GM23248 (cell line): ENCODE measurements at regions not wholly inside any gene's neighbourhood (a gene's known extent, or its start where the extent isn't known, plus 50 kb on each side); places are given as distances from the start of the nearest gene placed in this dataset.

Source experiments
- DNase-seq: peaks from one replicate; pipeline ENCODE4 v3.0.0-alpha.2; 2015
- H2AFZ ChIP-seq: fragments of 200-600 bp; sonication (generic); 2 replicates; pipeline ENCODE4 v1.6.1; 2016; ENCODE audit warnings: antibody characterized with exemption
- H3F3A ChIP-seq: fragments of 200-600 bp; sonication (generic); 2 replicates; pipeline ENCODE4 v1.6.1; 2016; ENCODE audit warnings: mild to moderate bottlenecking, antibody characterized with exemption, mixed run types; ENCODE audit not compliant: insufficient read depth
- H3K27ac ChIP-seq: fragments of 200-600 bp; sonication (generic); 2 replicates; pipeline ENCODE4 v1.5.1; 2016; ENCODE audit warnings: mild to moderate bottlenecking
- H3K27me3 ChIP-seq: fragments of 200-600 bp; sonication (generic); replicated peaks from 2 replicates; pipeline ENCODE4 v1.6.1; 2016; ENCODE audit warnings: mild to moderate bottlenecking; ENCODE audit not compliant: insufficient read depth
- H3K36me3 ChIP-seq: fragments of 200-600 bp; sonication (generic); 2 replicates; pipeline ENCODE4 v1.6.1; 2016; ENCODE audit warnings: low read depth, mild to moderate bottlenecking
- H3K4me1 ChIP-seq: fragments of 200-600 bp; sonication (generic); 2 replicates; pipeline ENCODE4 v1.6.1; 2016; ENCODE audit warnings: mild to moderate bottlenecking; ENCODE audit not compliant: insufficient read depth
- H3K4me2 ChIP-seq: fragments of 200-600 bp; sonication (generic); one replicate; pipeline ENCODE4 v1.6.1; 2016; ENCODE audit warnings: mild to moderate bottlenecking; ENCODE audit not compliant: unreplicated experiment
- H3K4me3 ChIP-seq: fragments of 200-600 bp; sonication (generic); 2 replicates; pipeline ENCODE4 v1.5.1; 2016; ENCODE audit warnings: mild to moderate bottlenecking
- H3K79me2 ChIP-seq: fragments of 200-600 bp; sonication (generic); 2 replicates; pipeline ENCODE4 v1.6.1; 2016; ENCODE audit warnings: mild to moderate bottlenecking; ENCODE audit not compliant: insufficient read depth
- H3K9ac ChIP-seq: fragments of 200-600 bp; sonication (generic); 2 replicates; pipeline ENCODE4 v1.6.1; 2016; ENCODE audit warnings: mild to moderate bottlenecking
- H3K9me2 ChIP-seq: fragments of 200-600 bp; sonication (generic); 2 replicates; pipeline ENCODE4 v1.6.1; 2016; ENCODE audit warnings: mixed run types, mild to moderate bottlenecking, moderate library complexity; ENCODE audit not compliant: insufficient read depth
- H3K9me3 ChIP-seq: fragments of 200-600 bp; sonication (generic); one replicate; pipeline ENCODE4 v1.6.1; 2017; ENCODE audit warnings: low read depth
- H4K20me1 ChIP-seq: fragments of 200-600 bp; sonication (generic); 2 replicates; pipeline ENCODE4 v1.6.0; 2016; ENCODE audit not compliant: insufficient read depth
- EZH2 ChIP-seq: fragments of 200-600 bp; sonication (generic); IDR thresholded peaks from 2 replicates; pipeline ENCODE4 v1.6.1; 2018; ENCODE audit warnings: antibody characterized with exemption, mild to moderate bottlenecking; ENCODE audit not compliant: insufficient read depth, poor library complexity, severe bottlenecking
- EZH2phosphoT487 ChIP-seq: fragments of 200-600 bp; sonication (generic); IDR thresholded peaks from 2 replicates; pipeline ENCODE4 v1.6.1; 2018; ENCODE audit warnings: antibody characterized with exemption, moderate library complexity, mild to moderate bottlenecking, low read depth; ENCODE audit not compliant: insufficient read depth
- WGBS, 2 experiments: methylation state at CpG; one replicate each; pipeline ENCODE4 v1.1.6; 2015 to 2017; ENCODE audit warnings: low lambda C conversion rate in 2 of 2, low coverage in 1 of 2; ENCODE audit errors: missing lambda C conversion rate in 2 of 2; 5-methylcytosine and 5-hydroxymethylcytosine counted together
- in situ Hi-C: fragments of 300-500 bp; cut with MboI; formaldehyde crosslinking; loops from 2 replicates; pipeline ENCODE4 v1.15.0; 2020

GRCh38 chr11:71365626-71366025 is 82.6 kb downstream of the DHCR7 start:
- Histone ChIP-seq H3F3A (no peaks in the 10 kb centered on the region), H3K4me2 (no peak overlapping the region), H2AFZ (no peak overlapping the region), H4K20me1 (no peaks in the 10 kb centered on the region), H3K27me3 (no peaks in the 10 kb centered on the region; the same call in 1 of the 2 replicates), H3K79me2 (no peaks in the 10 kb centered on the region), H3K36me3 (no peaks in the 10 kb centered on the region), H3K9ac (no peak overlapping the region), H3K27ac (no peak overlapping the region), H3K9me2 (no peaks in the 10 kb centered on the region), H3K4me1 (no peaks in the 10 kb centered on the region), H3K9me3 (no peaks in the 10 kb centered on the region), H3K4me3 (no peak overlapping the region)
- in situ Hi-C loops, result no loop called here
- WGBS, 2 experiments, result 54 to 73% methylated on average over 6 of the region's 6 CpGs
- no peak for DNase-seq
- TF ChIP-seq EZH2phosphoT487 (no peak), EZH2 (no peak)

- in situ Hi-C loops, result no loop called here
- Histone ChIP-seq H3K4me1 (no peaks in the 10 kb centered on the region), H3K4me2 (no peak overlapping the region), H4K20me1 (no peaks in the 10 kb centered on the region), H3K27ac (no peak overlapping the region), H3K9me3 (no peaks in the 10 kb centered on the region), H3F3A (no peaks in the 10 kb centered on the region), H3K27me3 (no peaks in the 10 kb centered on the region; the same call in 1 of the 2 replicates), H3K36me3 (no peaks in the 10 kb centered on the region), H3K9me2 (no peaks in the 10 kb centered on the region), H3K79me2 (no peaks in the 10 kb centered on the region), H3K4me3 (no peak overlapping the region), H2AFZ (no peak overlapping the region), H3K9ac (no peak overlapping the region)
- no peak for TF ChIP-seq EZH2
- no peak for TF ChIP-seq EZH2phosphoT487
- WGBS, 2 experiments, result 64 to 76% methylated on average over 5 of the region's 5 CpGs
- no peak for DNase-seq
Measured at GRCh38 chr11:71364806-71365205, 83.4 kb downstream of the DHCR7 start.

- H3K9me2 ChIP-seq, result no peaks in the 10 kb centered on the region
- H3K9me3 ChIP-seq, result no peaks in the 10 kb centered on the region
- H4K20me1 ChIP-seq, result no peaks in the 10 kb centered on the region
- no peak overlapping the region for H3K4me2 ChIP-seq
- TF ChIP-seq EZH2 (no peak), EZH2phosphoT487 (no peak)
- H3K4me1 ChIP-seq, result no peaks in the 10 kb centered on the region
- no peak overlapping the region for H3K27ac ChIP-seq
- H3K79me2 ChIP-seq, result no peaks in the 10 kb centered on the region
- no peaks in the 10 kb centered on the region for H3F3A ChIP-seq
- H3K4me3 ChIP-seq, result no peak overlapping the region
- no peak for DNase-seq
- in situ Hi-C loops, result no loop called here
- H3K9ac ChIP-seq, result no peak overlapping the region
- no peaks in the 10 kb centered on the region; the same call in 1 of the 2 replicates for H3K27me3 ChIP-seq
- no peaks in the 10 kb centered on the region for H3K36me3 ChIP-seq
- no peak overlapping the region for H2AFZ ChIP-seq
- 11 to 12% methylated on average over 4 of the region's 4 CpGs for whole genome bisulfite sequencing, 2 experiments
Measured at GRCh38 chr11:71364176-71364671, 84.0 kb downstream of the DHCR7 start.

- Histone ChIP-seq H3K27ac (no peak overlapping the region), H3K4me1 (no peaks in the 10 kb centered on the region), H3K4me2 (no peak overlapping the region), H3K27me3 (no peaks in the 10 kb centered on the region; the same call in 1 of the 2 replicates), H3K9me3 (no peaks in the 10 kb centered on the region), H3F3A (no peaks in the 10 kb centered on the region), H3K4me3 (no peak overlapping the region), H3K79me2 (no peaks in the 10 kb centered on the region), H2AFZ (no peak overlapping the region), H3K9ac (no peak overlapping the region), H4K20me1 (no peaks in the 10 kb centered on the region), H3K9me2 (no peaks in the 10 kb centered on the region), H3K36me3 (no peaks in the 10 kb centered on the region)
- TF ChIP-seq EZH2phosphoT487 (no peak), EZH2 (no peak)
- in situ Hi-C loops, result no loop called here
- 69 to 79% methylated on average over 4 of the region's 4 CpGs for WGBS, 2 experiments
- no peak for DNase-seq
Measured at GRCh38 chr11:71363721-71364120, 84.5 kb downstream of the DHCR7 start.

- Histone ChIP-seq H3K27me3 (no peaks in the 10 kb centered on the region; the same call in 1 of the 2 replicates), H3K4me3 (no peak overlapping the region), H3K9me2 (no peaks in the 10 kb centered on the region), H3K9ac (no peak overlapping the region), H2AFZ (no peak overlapping the region), H3K27ac (no peak overlapping the region), H3K9me3 (no peaks in the 10 kb centered on the region), H3K4me2 (no peak overlapping the region), H3K4me1 (no peaks in the 10 kb centered on the region), H3K36me3 (no peaks in the 10 kb centered on the region), H3K79me2 (no peaks in the 10 kb centered on the region), H4K20me1 (no peaks in the 10 kb centered on the region), H3F3A (no peaks in the 10 kb centered on the region)
- DNase-seq, result no peak
- 41 to 43% methylated on average over 6 of the region's 6 CpGs for WGBS, 2 experiments
- in situ Hi-C loops, result no loop called here
- no peak for TF ChIP-seq EZH2
- TF ChIP-seq EZH2phosphoT487, result no peak
Measured at GRCh38 chr11:71358963-71359567, 89.1 kb downstream of the DHCR7 start.
